ENCODE measurements at regions not wholly inside any gene's neighbourhood (a gene's known extent, or its start where the extent isn't known, plus 50 kb on each side); places are given as distances from the start of the nearest gene placed in this dataset.

DNA sequence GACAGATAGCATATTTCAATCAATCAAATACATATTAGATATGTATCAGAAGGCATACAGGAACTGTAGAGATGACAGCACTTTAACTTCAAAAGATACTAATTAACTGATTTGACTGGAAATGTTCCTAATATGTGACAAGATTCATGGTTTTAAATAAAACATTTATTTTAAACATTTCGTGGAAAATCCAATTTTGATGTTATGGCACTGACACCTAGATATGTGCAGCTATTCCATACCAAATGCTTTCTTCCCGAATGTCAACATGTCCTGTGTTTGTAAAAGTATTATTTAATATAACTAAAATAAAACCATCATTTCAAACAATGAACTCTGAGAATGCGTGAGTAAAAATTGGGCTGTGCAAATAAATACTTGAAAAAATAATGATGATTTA is 1209.3 kb downstream of the NSUN3 start:
- peaks cover under 1% of the 10 kb centered on the region; the same call in 2 of the 3 replicates for H3K4me1 Mint-ChIP-seq
- peaks cover 8% of the 10 kb centered on the region for H3K4me1 ChIP-seq (ENCODE audit: insufficient read depth)
- no peaks in the 10 kb centered on the region for H3K27me3 ChIP-seq (ENCODE audit: insufficient read depth)
- H3K27ac Mint-ChIP-seq: no peak overlapping the region
- no peaks in the 10 kb centered on the region for H3K9me3 Mint-ChIP-seq
- H3K27me3 Mint-ChIP-seq (ENCODE audit: insufficient read depth, low read depth, poor library complexity): no peaks in the 10 kb centered on the region
- ATAC-seq (no peak), DNase-seq (ENCODE audit: low spot score) (no peak)
- no peaks in the 10 kb centered on the region for H3F3A ChIP-seq (replicated peaks; ENCODE audit: low read depth)
- H3K79me2 ChIP-seq (replicated peaks; ENCODE audit: insufficient read depth): no peaks in the 10 kb centered on the region
- TF ChIP-seq POLR2AphosphoS5 (IDR thresholded peaks at IDR 0.05; ENCODE audit: low read depth) (no peak), ZNF114 (CRISPR knock-in tag; IDR thresholded peaks at IDR 0.05) (no peak)
- H3K4me3 ChIP-seq: no peak overlapping the region
- no peak overlapping the region for H2AFZ ChIP-seq
- no peaks in the 10 kb centered on the region for H3K36me3 ChIP-seq (ENCODE audit: insufficient read depth)
- no peak overlapping the region for H3K4me2 ChIP-seq
- H4K20me1 ChIP-seq (replicated peaks; ENCODE audit: insufficient read depth): no peaks in the 10 kb centered on the region
- H3K36me3 Mint-ChIP-seq (ENCODE audit: low read depth): peaks cover 13% of the 10 kb centered on the region; the same call in 2 of the 3 replicates
- H3K4me3 Mint-ChIP-seq: no peak overlapping the region
- H3K9me2 ChIP-seq (ENCODE audit: insufficient read depth): no peaks in the 10 kb centered on the region
- no peak overlapping the region for H3K27ac ChIP-seq (ENCODE audit: low read depth)

GRCh38 chr3:95272781-95273180 is 1209.9 kb downstream of the NSUN3 start:
- Histone ChIP-seq H3K9me2 (ENCODE audit: insufficient read depth) (no peaks in the 10 kb centered on the region), H4K20me1 (replicated peaks; ENCODE audit: insufficient read depth) (no peaks in the 10 kb centered on the region), H3K4me2 (no peak overlapping the region), H3F3A (replicated peaks; ENCODE audit: low read depth) (no peaks in the 10 kb centered on the region), H2AFZ (no peak overlapping the region), H3K27ac (ENCODE audit: low read depth) (no peak overlapping the region), H3K79me2 (replicated peaks; ENCODE audit: insufficient read depth) (no peaks in the 10 kb centered on the region), H3K36me3 (ENCODE audit: insufficient read depth) (no peaks in the 10 kb centered on the region), H3K4me1 (ENCODE audit: insufficient read depth) (peaks cover 14% of the 10 kb centered on the region), H3K27me3 (ENCODE audit: insufficient read depth) (no peaks in the 10 kb centered on the region), H3K4me3 (no peak overlapping the region)
- ATAC-seq (no peak), DNase-seq (ENCODE audit: low spot score) (no peak)
- Mint-ChIP-seq H3K36me3 (ENCODE audit: low read depth) (peaks cover 13% of the 10 kb centered on the region; the same call in 2 of the 3 replicates), H3K4me3 (no peak overlapping the region), H3K4me1 (peaks cover 7% of the 10 kb centered on the region), H3K27me3 (ENCODE audit: insufficient read depth, low read depth, poor library complexity) (no peaks in the 10 kb centered on the region), H3K27ac (no peak overlapping the region), H3K9me3 (no peaks in the 10 kb centered on the region)
- TF ChIP-seq STAT1 (IDR thresholded peaks at IDR 0.05; ENCODE audit: unreplicated experiment) (no peak), ZNF331 (CRISPR knock-in tag; IDR thresholded peaks at IDR 0.05; ENCODE audit: low read depth) (no peak), ZNF114 (CRISPR knock-in tag; IDR thresholded peaks at IDR 0.05) (no peak), CTCF (conservative IDR thresholded peaks at IDR 0.05; ENCODE audit: low read depth in 2 of 2) (no peak), EZH2 (IDR thresholded peaks at IDR 0.05; ENCODE audit: low read depth, unreplicated experiment) (no peak), POLR2AphosphoS5 (IDR thresholded peaks at IDR 0.05; ENCODE audit: low read depth) (no peak)

GRCh38 chr3:95277613-95278012 is 1214.8 kb downstream of the NSUN3 start:
- Histone ChIP-seq H3K4me1 (ENCODE audit: insufficient read depth) (peaks cover 23% of the 10 kb centered on the region), H3K27me3 (ENCODE audit: insufficient read depth) (no peaks in the 10 kb centered on the region), H3K4me2 (peak overlapping the region; percentile 61), H4K20me1 (replicated peaks; ENCODE audit: insufficient read depth) (no peaks in the 10 kb centered on the region), H3K4me3 (peak overlapping the region; percentile 13), H3F3A (replicated peaks; ENCODE audit: low read depth) (no peaks in the 10 kb centered on the region), H2AFZ (no peak overlapping the region), H3K36me3 (ENCODE audit: insufficient read depth) (no peaks in the 10 kb centered on the region), H3K27ac (ENCODE audit: low read depth) (no peak overlapping the region), H3K9me2 (ENCODE audit: insufficient read depth) (no peaks in the 10 kb centered on the region), H3K79me2 (replicated peaks; ENCODE audit: insufficient read depth) (no peaks in the 10 kb centered on the region)
- Mint-ChIP-seq H3K4me1 (peaks cover 13% of the 10 kb centered on the region), H3K36me3 (ENCODE audit: low read depth) (peaks cover 33% of the 10 kb centered on the region), H3K27ac (peak overlapping the region; percentile 35), H3K4me3 (peak overlapping the region; percentile 17; the same call in 1 of the 3 replicates), H3K9me3 (peaks cover 21% of the 10 kb centered on the region), H3K27me3 (ENCODE audit: insufficient read depth, low read depth, poor library complexity) (no peaks in the 10 kb centered on the region)
- no peak for TF ChIP-seq POLR2AphosphoS5 (IDR thresholded peaks at IDR 0.05; ENCODE audit: low read depth)
- no peak for TF ChIP-seq ETS1 (IDR thresholded peaks at IDR 0.05)
- TF ChIP-seq CTCF (conservative IDR thresholded peaks at IDR 0.05; ENCODE audit: low read depth in 2 of 2): no peak
- TF ChIP-seq, protein P1, sequence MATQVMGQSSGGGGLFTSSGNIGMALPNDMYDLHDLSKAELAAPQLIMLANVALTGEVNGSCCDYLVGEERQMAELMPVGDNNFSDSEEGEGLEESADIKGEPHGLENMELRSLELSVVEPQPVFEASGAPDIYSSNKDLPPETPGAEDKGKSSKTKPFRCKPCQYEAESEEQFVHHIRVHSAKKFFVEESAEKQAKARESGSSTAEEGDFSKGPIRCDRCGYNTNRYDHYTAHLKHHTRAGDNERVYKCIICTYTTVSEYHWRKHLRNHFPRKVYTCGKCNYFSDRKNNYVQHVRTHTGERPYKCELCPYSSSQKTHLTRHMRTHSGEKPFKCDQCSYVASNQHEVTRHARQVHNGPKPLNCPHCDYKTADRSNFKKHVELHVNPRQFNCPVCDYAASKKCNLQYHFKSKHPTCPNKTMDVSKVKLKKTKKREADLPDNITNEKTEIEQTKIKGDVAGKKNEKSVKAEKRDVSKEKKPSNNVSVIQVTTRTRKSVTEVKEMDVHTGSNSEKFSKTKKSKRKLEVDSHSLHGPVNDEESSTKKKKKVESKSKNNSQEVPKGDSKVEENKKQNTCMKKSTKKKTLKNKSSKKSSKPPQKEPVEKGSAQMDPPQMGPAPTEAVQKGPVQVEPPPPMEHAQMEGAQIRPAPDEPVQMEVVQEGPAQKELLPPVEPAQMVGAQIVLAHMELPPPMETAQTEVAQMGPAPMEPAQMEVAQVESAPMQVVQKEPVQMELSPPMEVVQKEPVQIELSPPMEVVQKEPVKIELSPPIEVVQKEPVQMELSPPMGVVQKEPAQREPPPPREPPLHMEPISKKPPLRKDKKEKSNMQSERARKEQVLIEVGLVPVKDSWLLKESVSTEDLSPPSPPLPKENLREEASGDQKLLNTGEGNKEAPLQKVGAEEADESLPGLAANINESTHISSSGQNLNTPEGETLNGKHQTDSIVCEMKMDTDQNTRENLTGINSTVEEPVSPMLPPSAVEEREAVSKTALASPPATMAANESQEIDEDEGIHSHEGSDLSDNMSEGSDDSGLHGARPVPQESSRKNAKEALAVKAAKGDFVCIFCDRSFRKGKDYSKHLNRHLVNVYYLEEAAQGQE (IDR thresholded peaks at IDR 0.05; ENCODE audit: unreplicated experiment): no peak
- TF ChIP-seq EZH2 (IDR thresholded peaks at IDR 0.05; ENCODE audit: low read depth, unreplicated experiment): no peak
- ATAC-seq: no peak
- DNase-seq (ENCODE audit: low spot score): no peak

Measured in GM23338 (cell line).